GM19397 (cell line): ENCODE measurements at regions not wholly inside any gene's neighbourhood (a gene's known extent, or its start where the extent isn't known, plus 50 kb on each side); places are given as distances from the start of the nearest gene placed in this dataset.
"Not testable (repeated sequence)": the region's sequence is repeated elsewhere in the genome, so short reads cannot be mapped to it uniquely, and the experiment has no call there.

Experiments
- ATAC-seq: cut with Tn5 transposase; IDR thresholded peaks from one replicate; pipeline ENCODE4 v1.9.1; 2021; ENCODE audit warnings: mild to moderate bottlenecking, moderate library complexity; ENCODE audit not compliant: unreplicated experiment

DNA sequence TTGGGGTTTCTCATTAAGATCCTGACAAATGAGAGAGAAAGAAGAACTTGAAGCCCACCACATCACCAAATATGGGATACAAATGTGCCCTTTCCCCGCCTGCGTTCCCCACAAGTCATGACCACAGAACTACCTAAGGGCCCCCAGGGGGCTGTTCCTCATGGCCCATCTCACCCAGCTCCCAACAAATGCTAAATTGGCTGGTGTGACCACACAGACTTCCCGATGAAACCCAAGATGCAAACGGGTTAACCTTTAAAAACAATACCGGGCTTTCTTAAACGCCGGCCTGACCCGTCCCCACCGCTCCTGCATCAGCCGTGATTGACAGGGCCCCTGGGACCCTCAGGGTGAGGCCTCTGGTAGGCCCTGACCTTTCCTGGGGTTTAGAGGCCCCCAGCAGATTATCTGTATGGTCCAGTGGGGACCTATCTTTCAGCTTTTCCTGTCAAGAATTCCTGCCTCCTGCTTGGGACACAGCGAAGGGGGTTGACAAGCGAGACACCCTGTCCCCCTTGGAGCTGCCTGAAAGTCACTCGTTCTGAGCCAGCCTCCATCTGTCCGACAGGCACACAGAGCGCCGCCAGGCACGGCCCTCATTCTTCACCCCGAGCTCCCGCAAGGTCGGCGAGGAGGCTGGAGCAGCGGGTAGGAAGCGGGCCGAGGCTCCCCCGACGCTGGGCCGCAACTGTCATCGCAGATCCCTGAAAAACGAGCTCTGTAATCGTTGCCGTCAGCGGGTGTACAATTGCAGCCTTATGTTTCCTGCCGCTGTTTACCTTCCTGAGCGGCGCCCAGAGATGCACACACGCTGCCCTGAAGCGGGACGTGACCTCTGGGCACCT lies 300.1 kb downstream of the FOXL1 start:
- ATAC-seq, result no peak

DNA sequence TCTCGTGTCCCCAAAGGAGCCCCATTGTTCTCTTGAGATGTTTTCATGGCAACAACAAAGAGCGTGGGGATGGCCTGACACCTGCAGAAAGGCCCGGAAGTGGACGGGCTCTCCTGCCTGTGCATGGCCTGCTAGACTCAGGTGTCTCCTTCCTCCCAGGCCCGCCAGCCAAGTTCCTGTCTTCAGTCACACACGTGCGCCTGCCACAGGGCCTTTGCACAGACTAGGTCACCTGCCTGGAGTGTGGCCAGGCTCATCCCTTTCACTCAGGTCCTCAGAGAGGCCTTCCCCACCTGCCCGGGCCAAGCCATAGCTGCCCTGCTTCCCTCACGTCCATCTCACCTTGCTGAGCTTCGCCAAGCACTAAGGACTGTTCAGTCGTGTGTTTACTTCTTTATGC lies 300.9 kb downstream of the FOXL1 start:
- no peak for ATAC-seq

DNA sequence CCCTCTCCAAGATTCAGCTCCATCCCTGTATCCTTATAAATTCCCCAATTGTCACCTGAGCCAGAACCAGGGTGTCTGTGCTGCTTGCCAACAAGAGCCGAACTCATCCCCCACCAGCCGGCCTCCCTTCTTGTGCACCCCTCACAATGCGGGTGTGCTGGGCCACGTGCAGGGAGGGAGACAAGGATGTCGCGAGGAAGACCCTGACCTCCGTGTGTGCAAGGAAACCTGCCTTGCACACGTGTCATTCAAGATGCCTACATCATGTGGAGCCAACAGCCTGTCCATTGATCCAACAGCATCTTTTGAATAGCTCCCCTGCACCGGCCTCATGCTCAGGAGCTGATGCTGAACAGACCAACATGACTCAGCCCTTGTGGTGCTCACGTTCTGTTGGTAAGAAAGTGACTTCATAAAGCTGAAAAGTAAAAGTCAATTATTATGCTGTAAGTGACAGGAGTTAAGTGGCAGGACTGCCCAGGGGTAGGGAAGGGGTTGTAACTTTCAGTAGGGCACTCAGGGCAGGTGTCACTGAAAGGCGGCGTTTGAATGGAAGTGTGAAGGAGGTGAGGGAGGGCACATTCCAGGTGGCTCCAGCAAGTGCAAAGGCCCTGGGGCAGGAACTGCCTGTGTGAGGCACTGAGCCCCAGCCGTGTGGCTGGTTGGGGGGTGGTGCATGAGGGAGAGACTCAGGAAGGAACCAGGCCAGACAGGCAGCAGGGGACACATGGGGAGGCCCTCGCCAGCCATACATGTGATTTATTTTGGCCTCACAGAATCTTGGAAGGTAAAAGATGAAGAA lies 302.2 kb downstream of the FOXL1 start:
- no peak for ATAC-seq

DNA sequence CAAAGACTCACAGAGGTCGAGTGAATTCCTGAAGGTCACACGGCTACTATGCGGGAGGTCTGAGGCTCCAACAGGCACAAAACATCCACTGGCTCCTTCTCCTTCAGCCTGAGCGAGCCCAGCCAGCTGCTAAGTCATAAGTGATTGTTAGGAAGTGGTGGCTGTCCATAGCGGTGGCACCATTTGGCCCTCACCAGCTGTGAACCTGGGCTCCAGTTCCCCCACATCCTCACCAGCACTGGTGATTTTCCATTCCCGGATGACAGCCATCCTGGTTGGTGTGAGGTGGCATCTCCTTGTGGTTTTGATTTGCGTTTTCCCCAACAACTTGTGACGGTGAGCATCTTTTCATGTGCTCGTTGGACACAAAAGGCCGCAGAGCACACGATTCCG lies 302.8 kb downstream of the FOXL1 start:
- no peak for ATAC-seq

DNA sequence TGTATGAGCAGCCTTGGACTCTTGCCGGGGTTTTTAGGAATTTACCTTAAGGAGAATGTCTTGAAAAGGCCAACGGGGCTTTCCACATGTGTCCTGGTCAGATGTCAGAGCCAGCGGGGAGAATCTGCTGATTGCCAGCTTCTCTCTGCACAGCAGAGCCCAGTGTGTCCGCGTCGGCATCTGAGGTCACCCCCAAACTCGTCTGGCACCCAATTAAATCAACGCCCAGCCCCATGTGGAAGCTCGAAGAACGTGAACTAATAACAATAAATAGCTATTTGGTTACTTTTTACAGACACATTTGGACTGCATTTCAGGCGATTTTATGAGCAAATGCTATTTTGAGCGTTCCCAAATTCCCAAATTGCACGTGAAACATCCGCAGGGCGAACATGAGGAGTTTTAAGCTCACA lies 303.5 kb downstream of the FOXL1 start:
- ATAC-seq, result no peak

DNA sequence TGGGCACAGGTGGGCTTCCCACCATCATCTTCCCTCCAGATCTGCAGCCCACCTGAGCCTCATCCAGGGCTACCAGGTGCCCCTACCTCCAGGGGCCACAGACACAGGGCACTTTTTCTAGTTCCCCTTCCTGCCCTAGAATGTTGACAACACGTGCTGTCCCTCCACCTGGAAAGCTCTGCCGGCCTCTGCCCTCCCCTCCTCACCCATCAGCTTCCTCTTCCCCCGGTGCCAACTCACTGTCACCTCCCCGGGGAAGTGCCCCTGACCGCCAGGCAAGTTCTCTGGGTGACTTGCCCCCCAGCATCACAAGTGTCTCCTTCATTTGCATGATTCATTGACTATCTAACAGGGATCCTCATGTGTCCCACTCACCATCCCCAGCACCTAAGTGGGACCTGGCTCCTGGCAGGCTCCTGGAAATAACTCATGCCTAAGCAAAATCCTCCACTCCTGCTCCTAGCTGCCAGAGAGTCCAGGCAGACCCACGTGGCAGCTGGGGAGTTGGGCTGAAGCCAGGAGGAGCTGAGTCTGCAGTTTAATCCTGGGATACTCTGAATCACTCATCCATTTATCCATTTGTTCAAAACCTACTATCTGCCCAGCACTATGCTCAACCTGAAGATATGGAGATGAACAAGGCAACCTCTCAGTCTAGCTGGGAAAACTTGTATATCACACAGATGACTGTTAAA lies 304.4 kb downstream of the FOXL1 start:
- no peak for ATAC-seq

- no peak for ATAC-seq
Observed at GRCh38 chr16:86883583-86884389, 305.4 kb downstream of the FOXL1 start.

GRCh38 chr16:86884390-86884650 lies 306.0 kb downstream of the FOXL1 start:
- ATAC-seq, result no peak

- ATAC-seq, result no peak
Observed at GRCh38 chr16:86885139-86885538, 306.8 kb downstream of the FOXL1 start.

DNA sequence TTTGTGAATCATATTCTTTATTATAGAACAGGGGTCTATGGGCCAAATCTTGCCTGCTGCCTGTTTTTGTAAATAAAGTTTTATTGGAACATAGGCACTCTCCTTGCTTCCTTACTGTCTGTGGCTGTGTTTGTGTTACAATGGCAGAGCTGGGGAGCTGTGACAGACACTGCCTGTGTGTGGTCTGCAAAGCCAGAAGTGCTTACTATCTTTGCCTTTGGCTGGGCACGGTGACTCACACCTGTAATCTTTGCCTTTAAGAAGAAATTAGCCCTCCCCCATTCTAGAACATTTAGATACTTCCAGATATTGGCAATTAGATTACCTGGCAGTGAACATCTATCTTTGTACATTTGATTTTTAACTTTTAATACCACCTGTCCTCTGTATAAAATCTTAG lies 308.3 kb downstream of the FOXL1 start:
- no peak for ATAC-seq

- ATAC-seq, result no peak
Observed at GRCh38 chr16:86887416-86887815, 309.1 kb downstream of the FOXL1 start.

GRCh38 chr16:86888231-86889053 lies 310.1 kb downstream of the FOXL1 start:
- ATAC-seq, result no peak

GRCh38 chr16:86889054-86889366 lies 310.7 kb downstream of the FOXL1 start:
- ATAC-seq, result not testable (repeated sequence)

- ATAC-seq, result no peak
Observed at GRCh38 chr16:86889974-86890373, 311.6 kb downstream of the FOXL1 start.

DNA sequence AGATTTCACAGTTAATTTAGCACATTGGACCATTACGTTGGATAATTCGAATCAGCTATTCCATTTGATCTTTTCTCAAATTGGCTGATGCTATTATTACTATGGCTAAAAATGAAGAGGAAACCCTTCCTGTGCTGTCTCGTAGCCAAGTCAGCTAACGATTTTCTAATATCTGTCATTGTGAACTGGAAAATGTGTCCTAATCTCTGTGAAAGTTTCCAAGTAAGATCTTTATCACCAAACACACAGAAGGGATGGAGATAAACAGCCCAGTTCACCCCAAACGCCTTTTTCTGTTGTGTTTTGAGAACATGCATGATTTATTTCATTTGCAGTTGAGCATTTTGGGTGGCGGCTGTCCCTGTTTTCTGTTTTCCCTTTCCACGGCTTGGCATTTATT lies 312.8 kb downstream of the FOXL1 start:
- no peak for ATAC-seq

DNA sequence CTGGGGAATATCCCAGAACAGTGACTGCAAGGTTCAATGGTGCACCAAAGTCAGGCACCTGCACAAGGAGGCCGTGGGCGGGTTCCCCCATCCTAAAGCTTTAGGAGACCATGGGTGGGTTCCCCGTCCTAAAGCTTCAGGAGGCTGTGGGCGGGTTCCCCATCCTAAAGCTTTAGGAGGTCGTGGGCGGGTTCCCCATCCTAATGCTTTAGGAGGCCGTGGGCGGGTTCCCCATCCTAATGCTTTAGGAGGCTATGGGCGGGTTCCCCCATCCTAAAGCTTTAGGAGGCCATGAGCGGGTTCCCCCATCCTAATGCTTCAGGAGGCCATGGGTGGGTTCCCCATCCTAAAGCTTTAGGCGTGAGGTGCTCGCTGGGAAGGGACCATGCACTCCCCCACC lies 313.3 kb downstream of the FOXL1 start:
- no peak for ATAC-seq

DNA sequence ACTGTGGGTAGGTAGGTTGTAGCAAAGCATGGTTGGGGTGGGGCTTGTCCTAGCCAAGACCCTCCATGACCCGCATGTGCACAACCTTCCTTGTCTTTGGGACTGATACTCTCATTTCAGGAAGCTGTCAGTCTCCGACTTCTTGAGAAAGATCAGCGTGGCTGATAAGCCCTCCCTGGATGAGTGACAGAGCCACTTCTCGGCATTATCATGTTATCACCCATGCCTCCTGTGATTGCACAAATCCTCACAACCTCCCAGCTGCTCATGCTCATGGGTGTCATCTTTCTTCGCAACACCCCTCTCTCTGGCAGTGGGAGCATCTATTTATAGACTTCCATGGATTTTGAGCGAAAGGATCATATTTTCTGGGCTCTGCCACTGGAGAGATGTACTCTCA lies 314.2 kb downstream of the FOXL1 start:
- no peak for ATAC-seq

DNA sequence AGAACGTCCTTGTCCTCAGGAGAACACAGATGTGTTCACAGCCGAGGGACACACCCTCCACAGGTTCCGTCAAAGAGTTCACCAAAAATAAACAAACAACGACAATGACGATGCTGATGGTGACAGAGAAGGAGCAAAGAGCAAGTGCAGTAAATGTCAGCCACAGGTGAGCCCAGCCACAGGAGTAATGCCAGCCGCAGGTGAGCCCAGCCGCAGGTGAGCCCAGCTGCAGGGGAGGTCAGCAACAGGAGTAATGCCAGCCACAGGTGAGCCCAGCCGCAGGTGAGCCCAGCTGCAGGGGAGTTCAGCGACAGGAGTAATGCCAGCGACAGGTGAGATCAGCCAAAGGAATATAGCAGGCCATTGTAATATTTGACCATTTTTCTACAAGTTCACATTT lies 315.2 kb downstream of the FOXL1 start:
- no peak for ATAC-seq

- no peak for ATAC-seq
Observed at GRCh38 chr16:86894029-86894567, 315.7 kb downstream of the FOXL1 start.

DNA sequence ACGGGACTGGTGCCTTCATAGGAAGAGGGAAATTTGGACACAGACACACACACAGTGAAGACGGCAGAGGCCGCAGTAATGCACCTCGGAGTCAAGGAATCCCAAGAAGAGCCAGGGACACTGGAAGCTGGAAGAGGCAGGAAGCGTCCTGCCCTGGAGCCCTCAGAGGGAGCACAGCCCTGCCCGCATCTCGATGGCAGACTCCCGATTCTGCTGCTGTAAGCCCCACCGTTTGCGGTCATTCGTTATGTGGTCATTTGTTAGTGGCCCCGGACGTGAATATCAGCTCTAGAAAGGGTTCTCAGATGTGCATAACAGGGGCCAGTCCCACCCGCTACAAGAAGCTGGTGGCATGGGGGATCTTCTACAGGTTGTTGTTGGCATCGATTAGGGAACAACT lies 316.6 kb downstream of the FOXL1 start:
- ATAC-seq, result no peak
